ENCODE measurements at regions not wholly inside any gene's neighbourhood (a gene's known extent, or its start where the extent isn't known, plus 50 kb on each side); places are given as distances from the start of the nearest gene placed in this dataset.

GRCh38 chr16:80004113-80004512 is 403.6 kb upstream of the MAF start:
- TF ChIP-seq CTCF (IDR thresholded peaks at IDR 0.05; ENCODE audit: insufficient read depth, low read length, poor library complexity, severe bottlenecking): no peak
- TF ChIP-seq EZH2phosphoT487 (conservative IDR thresholded peaks at IDR 0.05; ENCODE audit: low read length): no peak

Data from SU-DHL-6 (cell line).